ENCODE measurements at regions not wholly inside any gene's neighbourhood (a gene's known extent, or its start where the extent isn't known, plus 50 kb on each side); places are given as distances from the start of the nearest gene placed in this dataset.

DNA sequence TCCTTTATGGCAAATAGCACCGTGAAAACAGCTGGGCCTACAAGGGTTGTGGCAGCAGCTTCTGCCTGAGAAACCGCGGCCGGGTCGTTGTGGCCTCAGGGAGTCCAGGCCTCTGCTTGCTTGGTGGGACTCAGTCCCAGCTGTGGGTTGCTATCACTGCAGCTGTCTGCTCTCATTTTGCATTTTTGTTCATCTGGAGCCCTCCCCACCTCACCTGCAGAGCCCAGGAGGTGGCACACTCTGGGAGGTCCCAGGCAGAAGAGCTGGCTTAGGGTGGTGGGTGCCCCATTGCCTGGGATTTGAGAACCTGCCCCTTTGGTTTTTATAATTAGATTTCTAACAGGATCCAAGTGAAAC is 138.4 kb downstream of the GADD45G start:
- TF ChIP-seq, protein P1, sequence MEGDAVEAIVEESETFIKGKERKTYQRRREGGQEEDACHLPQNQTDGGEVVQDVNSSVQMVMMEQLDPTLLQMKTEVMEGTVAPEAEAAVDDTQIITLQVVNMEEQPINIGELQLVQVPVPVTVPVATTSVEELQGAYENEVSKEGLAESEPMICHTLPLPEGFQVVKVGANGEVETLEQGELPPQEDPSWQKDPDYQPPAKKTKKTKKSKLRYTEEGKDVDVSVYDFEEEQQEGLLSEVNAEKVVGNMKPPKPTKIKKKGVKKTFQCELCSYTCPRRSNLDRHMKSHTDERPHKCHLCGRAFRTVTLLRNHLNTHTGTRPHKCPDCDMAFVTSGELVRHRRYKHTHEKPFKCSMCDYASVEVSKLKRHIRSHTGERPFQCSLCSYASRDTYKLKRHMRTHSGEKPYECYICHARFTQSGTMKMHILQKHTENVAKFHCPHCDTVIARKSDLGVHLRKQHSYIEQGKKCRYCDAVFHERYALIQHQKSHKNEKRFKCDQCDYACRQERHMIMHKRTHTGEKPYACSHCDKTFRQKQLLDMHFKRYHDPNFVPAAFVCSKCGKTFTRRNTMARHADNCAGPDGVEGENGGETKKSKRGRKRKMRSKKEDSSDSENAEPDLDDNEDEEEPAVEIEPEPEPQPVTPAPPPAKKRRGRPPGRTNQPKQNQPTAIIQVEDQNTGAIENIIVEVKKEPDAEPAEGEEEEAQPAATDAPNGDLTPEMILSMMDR (IDR thresholded peaks at IDR 0.05; ENCODE audit: poor library complexity), result no peak
- no peak for TF ChIP-seq EZH2 (IDR thresholded peaks at IDR 0.05; ENCODE audit: borderline replicate concordance)

Measured in hepatocyte (in vitro differentiated cells).